SK-N-SH (cell line): ENCODE measurements at regions not wholly inside any gene's neighbourhood (a gene's known extent, or its start where the extent isn't known, plus 50 kb on each side); places are given as distances from the start of the nearest gene placed in this dataset.

Source experiments
- FOSL2 ChIP-seq: IDR thresholded peaks from 2 replicates; pipeline ENCODE4 v1.4.0; 2012; ENCODE audit warnings: low read depth, mild to moderate bottlenecking, moderate library complexity, borderline replicate concordance
- MXI1 ChIP-seq: IDR thresholded peaks from 2 replicates; pipeline ENCODE4 v1.6.1; 2012; ENCODE audit warnings: mild to moderate bottlenecking, low read depth, low read length, improper control_type of control experiment
- RFX5 ChIP-seq: IDR thresholded peaks from 2 replicates; pipeline ENCODE4 v1.6.1; 2012; ENCODE audit warnings: mild to moderate bottlenecking, improper control_type of control experiment, low read length
- SMC3 ChIP-seq: IDR thresholded peaks from 2 replicates; pipeline ENCODE4 v1.6.1; 2012; ENCODE audit warnings: low read depth, low read length, improper control_type of control experiment
- TAF1 ChIP-seq: IDR thresholded peaks from 2 replicates; pipeline ENCODE4 v1.6.1; 2012; ENCODE audit warnings: low read depth, mild to moderate bottlenecking, low read length, moderate library complexity, borderline replicate concordance
- TF ChIP-seq, protein P1 (sequence below): fragments of 200-600 bp; sonication (generic); IDR thresholded peaks from 2 replicates; pipeline ENCODE4 v1.6.1; 2017; ENCODE audit warnings: antibody characterized with exemption, mild to moderate bottlenecking, moderate library complexity
- TF ChIP-seq, protein P2 (sequence below): IDR thresholded peaks from 2 replicates; pipeline ENCODE4 v1.4.0; 2012; ENCODE audit warnings: low read depth
- TF ChIP-seq, protein P3 (sequence below): IDR thresholded peaks from 2 replicates; pipeline ENCODE4 v1.4.0; 2012; ENCODE audit warnings: low read depth, borderline replicate concordance

DNA sequence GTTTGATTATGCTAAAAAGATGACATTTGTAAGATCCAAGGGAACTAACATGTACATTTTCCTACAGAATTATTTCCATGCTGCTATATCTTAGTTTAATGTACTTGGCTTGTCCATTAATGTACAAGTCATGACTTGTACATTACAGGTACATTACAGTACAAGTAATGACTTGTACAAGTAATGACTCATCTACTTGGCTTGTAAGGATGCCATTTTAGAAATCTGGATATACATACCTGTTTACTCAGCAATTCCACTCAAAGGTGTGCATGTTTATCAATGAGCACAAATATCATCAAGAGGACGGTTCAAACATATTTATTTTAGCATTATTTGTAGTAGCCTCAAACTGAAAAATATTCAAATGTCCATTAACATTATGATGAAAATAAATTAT is 87.0 kb upstream of the TRPC4 start:
- TF ChIP-seq, protein P1, sequence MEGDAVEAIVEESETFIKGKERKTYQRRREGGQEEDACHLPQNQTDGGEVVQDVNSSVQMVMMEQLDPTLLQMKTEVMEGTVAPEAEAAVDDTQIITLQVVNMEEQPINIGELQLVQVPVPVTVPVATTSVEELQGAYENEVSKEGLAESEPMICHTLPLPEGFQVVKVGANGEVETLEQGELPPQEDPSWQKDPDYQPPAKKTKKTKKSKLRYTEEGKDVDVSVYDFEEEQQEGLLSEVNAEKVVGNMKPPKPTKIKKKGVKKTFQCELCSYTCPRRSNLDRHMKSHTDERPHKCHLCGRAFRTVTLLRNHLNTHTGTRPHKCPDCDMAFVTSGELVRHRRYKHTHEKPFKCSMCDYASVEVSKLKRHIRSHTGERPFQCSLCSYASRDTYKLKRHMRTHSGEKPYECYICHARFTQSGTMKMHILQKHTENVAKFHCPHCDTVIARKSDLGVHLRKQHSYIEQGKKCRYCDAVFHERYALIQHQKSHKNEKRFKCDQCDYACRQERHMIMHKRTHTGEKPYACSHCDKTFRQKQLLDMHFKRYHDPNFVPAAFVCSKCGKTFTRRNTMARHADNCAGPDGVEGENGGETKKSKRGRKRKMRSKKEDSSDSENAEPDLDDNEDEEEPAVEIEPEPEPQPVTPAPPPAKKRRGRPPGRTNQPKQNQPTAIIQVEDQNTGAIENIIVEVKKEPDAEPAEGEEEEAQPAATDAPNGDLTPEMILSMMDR, result no peak
- TF ChIP-seq, protein P2, sequence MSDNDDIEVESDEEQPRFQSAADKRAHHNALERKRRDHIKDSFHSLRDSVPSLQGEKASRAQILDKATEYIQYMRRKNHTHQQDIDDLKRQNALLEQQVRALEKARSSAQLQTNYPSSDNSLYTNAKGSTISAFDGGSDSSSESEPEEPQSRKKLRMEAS, result no peak
- no peak for TF ChIP-seq TAF1
- TF ChIP-seq MXI1, result no peak
- TF ChIP-seq RFX5, result no peak
- TF ChIP-seq, protein P3, sequence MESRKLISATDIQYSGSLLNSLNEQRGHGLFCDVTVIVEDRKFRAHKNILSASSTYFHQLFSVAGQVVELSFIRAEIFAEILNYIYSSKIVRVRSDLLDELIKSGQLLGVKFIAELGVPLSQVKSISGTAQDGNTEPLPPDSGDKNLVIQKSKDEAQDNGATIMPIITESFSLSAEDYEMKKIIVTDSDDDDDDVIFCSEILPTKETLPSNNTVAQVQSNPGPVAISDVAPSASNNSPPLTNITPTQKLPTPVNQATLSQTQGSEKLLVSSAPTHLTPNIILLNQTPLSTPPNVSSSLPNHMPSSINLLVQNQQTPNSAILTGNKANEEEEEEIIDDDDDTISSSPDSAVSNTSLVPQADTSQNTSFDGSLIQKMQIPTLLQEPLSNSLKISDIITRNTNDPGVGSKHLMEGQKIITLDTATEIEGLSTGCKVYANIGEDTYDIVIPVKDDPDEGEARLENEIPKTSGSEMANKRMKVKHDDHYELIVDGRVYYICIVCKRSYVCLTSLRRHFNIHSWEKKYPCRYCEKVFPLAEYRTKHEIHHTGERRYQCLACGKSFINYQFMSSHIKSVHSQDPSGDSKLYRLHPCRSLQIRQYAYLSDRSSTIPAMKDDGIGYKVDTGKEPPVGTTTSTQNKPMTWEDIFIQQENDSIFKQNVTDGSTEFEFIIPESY, result no peak
- no peak for TF ChIP-seq FOSL2
- TF ChIP-seq SMC3, result no peak
